Neural progenitor cell (in vitro differentiated cells): ENCODE measurements at regions not wholly inside any gene's neighbourhood (a gene's known extent, or its start where the extent isn't known, plus 50 kb on each side); places are given as distances from the start of the nearest gene placed in this dataset.

Experiments used
- CTCF ChIP-seq: fragments of 200-600 bp; sonication (generic); IDR thresholded peaks from 2 replicates; pipeline ENCODE4 v1.5.1; 2017; ENCODE audit warnings: antibody characterized with exemption, mild to moderate bottlenecking
- EZH2 ChIP-seq: fragments of 200-600 bp; sonication (generic); IDR thresholded peaks from 2 replicates; pipeline ENCODE4 v1.6.1; 2017; ENCODE audit warnings: antibody characterized with exemption, mild to moderate bottlenecking, moderate library complexity
- EZH2phosphoT487 ChIP-seq: fragments of 200-600 bp; sonication (generic); IDR thresholded peaks from 2 replicates; pipeline ENCODE4 v1.6.1; 2017; ENCODE audit warnings: antibody characterized with exemption

- TF ChIP-seq EZH2phosphoT487 (no peak), EZH2 (no peak), CTCF (no peak)
Measured at GRCh38 chr2:79253243-79253774, 93.8 kb upstream of the REG3A start.
